IMR-90 (cell line): ENCODE measurements at regions not wholly inside any gene's neighbourhood (a gene's known extent, or its start where the extent isn't known, plus 50 kb on each side); places are given as distances from the start of the nearest gene placed in this dataset.

ENCODE experiments used
- ATAC-seq: fragments of 200-7000 bp; cut with Tn5 transposase; 2 replicates; pipeline ENCODE4 v1.9.1; 2020; ENCODE audit warnings: low read depth, mild to moderate bottlenecking, moderate library complexity
- BruUV-seq: library from RNA; stranded (reverse); fragments of 400-500 nt; replicated peaks from 2 replicates; lab custom pipeline; 2021; lab: Mats Ljungman, UMichigan
- CTCF ChIA-PET: fragments of 300-600 bp; formaldehyde crosslinking; extraction: SDS; loops from one replicate; lab custom pipeline; 2021; ENCODE audit warnings: antibody characterized with exemption; lab: Yijun Ruan, JAX
- POLR2A ChIA-PET: fragments of 300-600 bp; sonication (Branson Sonifier 250); formaldehyde crosslinking; loops from one replicate; lab custom pipeline; 2022; ENCODE audit warnings: antibody characterized with exemption; ENCODE audit not compliant: unreplicated experiment; lab: Charles Lee
- DNase-seq: peaks from one replicate; pipeline ENCODE4 v3.0.0; 2013
- H2AFZ ChIP-seq: replicated peaks from 2 replicates; pipeline ENCODE3; 2013; ENCODE audit warnings: low read length, mild to moderate bottlenecking; ENCODE audit not compliant: poor library complexity
- H2AK5ac ChIP-seq: 2 replicates; pipeline ENCODE4 v1.6.1; 2013; ENCODE audit warnings: low read depth, low read length, inconsistent platforms
- H2AK9ac ChIP-seq: replicated peaks from 2 replicates; pipeline ENCODE3; 2013; ENCODE audit warnings: mild to moderate bottlenecking, low read depth, low read length, moderate library complexity; ENCODE audit not compliant: poor library complexity
- H2BK120ac ChIP-seq: 2 replicates; pipeline ENCODE4 v1.6.1; 2013; ENCODE audit warnings: low read depth, low read length, inconsistent platforms
- H2BK15ac ChIP-seq: 3 replicates; pipeline ENCODE4 v1.6.1; 2013; ENCODE audit warnings: low read depth, low read length, inconsistent platforms
- H2BK20ac ChIP-seq: 2 replicates; pipeline ENCODE4 v1.6.1; 2013; ENCODE audit warnings: low read depth, mild to moderate bottlenecking, inconsistent platforms, low read length, moderate library complexity
- H2BK5ac ChIP-seq: 2 replicates; pipeline ENCODE4 v1.6.1; 2013; ENCODE audit warnings: mild to moderate bottlenecking, low read depth, low read length, inconsistent platforms; ENCODE audit not compliant: poor library complexity, severe bottlenecking
- H3K14ac ChIP-seq: replicated peaks from 2 replicates; pipeline ENCODE4 v1.6.1; 2013; ENCODE audit warnings: low read depth, low read length, inconsistent platforms
- H3K18ac ChIP-seq: 2 replicates; pipeline ENCODE4 v1.6.1; 2013; ENCODE audit warnings: low read depth, low read length, control low read depth
- H3K23ac ChIP-seq: 2 replicates; pipeline ENCODE4 v1.6.1; 2013; ENCODE audit warnings: low read depth, low read length, inconsistent platforms
- H3K27ac ChIP-seq: 2 replicates; pipeline ENCODE4 v1.5.1; 2013; ENCODE audit warnings: mild to moderate bottlenecking, control low read depth, low read length; ENCODE audit not compliant: insufficient read depth
- H3K27me3 ChIP-seq: 2 replicates; pipeline ENCODE4 v1.6.1; 2013; ENCODE audit warnings: low read length; ENCODE audit not compliant: control insufficient read depth, insufficient read depth
- H3K36me3 ChIP-seq: 2 replicates; pipeline ENCODE4 v1.6.1; 2013; ENCODE audit warnings: low read length, mixed read lengths; ENCODE audit not compliant: control insufficient read depth, insufficient read depth
- H3K4ac ChIP-seq: 2 replicates; pipeline ENCODE4 v1.6.1; 2013; ENCODE audit warnings: low read depth, low read length, inconsistent platforms
- H3K4me1 ChIP-seq: 2 replicates; pipeline ENCODE4 v1.6.1; 2013; ENCODE audit warnings: low read length, mixed read lengths; ENCODE audit not compliant: control insufficient read depth, insufficient read depth
- H3K4me2 ChIP-seq: 2 replicates; pipeline ENCODE4 v1.6.1; 2013; ENCODE audit warnings: low read depth, mild to moderate bottlenecking, control low read depth, low read length, moderate library complexity
- H3K4me3 ChIP-seq: 2 replicates; pipeline ENCODE4 v1.5.1; 2013; ENCODE audit warnings: low read depth, mild to moderate bottlenecking, control low read depth, low read length, moderate library complexity; ENCODE audit not compliant: insufficient read depth
- H3K56ac ChIP-seq: 2 replicates; pipeline ENCODE4 v1.6.1; 2013; ENCODE audit warnings: low read length, inconsistent platforms; ENCODE audit not compliant: insufficient read depth; ENCODE audit errors: extremely low read depth
- H3K79me1 ChIP-seq, 2 experiments: 2 replicates each; pipeline ENCODE4 v1.6.1; 2013; ENCODE audit warnings: low read length in 2 of 2, inconsistent platforms in 1 of 2, low read depth in 1 of 2
- H3K9ac ChIP-seq: 2 replicates; pipeline ENCODE4 v1.6.1; 2013; ENCODE audit warnings: low read depth, low read length, control low read depth
- H3K9me1 ChIP-seq: 2 replicates; pipeline ENCODE4 v1.6.1; 2013; ENCODE audit warnings: low read length, inconsistent platforms; ENCODE audit not compliant: insufficient read depth
- H3K9me3 ChIP-seq: 2 replicates; pipeline ENCODE4 v1.6.1; 2013; ENCODE audit warnings: low read length; ENCODE audit not compliant: control insufficient read depth, insufficient read depth
- H4K20me1 ChIP-seq: 2 replicates; pipeline ENCODE4 v1.6.1; 2013; ENCODE audit warnings: low read length, inconsistent platforms; ENCODE audit not compliant: insufficient read depth
- H4K5ac ChIP-seq: 2 replicates; pipeline ENCODE4 v1.6.1; 2013; ENCODE audit warnings: mild to moderate bottlenecking, low read depth, low read length, control low read depth
- H4K8ac ChIP-seq, 2 experiments: 2 replicates each; pipeline ENCODE4 v1.6.1; 2013; ENCODE audit warnings: low read depth in 2 of 2, low read length in 2 of 2, control low read depth in 1 of 2, inconsistent platforms in 1 of 2
- H4K91ac ChIP-seq: 2 replicates; pipeline ENCODE4 v1.6.1; 2013; ENCODE audit warnings: low read depth, low read length, inconsistent platforms; ENCODE audit not compliant: insufficient read depth
- BHLHE40 ChIP-seq: fragments of 150-350 bp; IDR thresholded peaks from 2 replicates; pipeline ENCODE4 v1.6.1; 2016; ENCODE audit warnings: mild to moderate bottlenecking, low read depth, low read length
- CEBPB ChIP-seq: IDR thresholded peaks from 2 replicates; pipeline ENCODE4 v1.6.1; 2012; ENCODE audit warnings: low read depth, low read length, improper control_type of control experiment
- CHD1 ChIP-seq: IDR thresholded peaks from 2 replicates; pipeline ENCODE4 v1.6.1; 2012; ENCODE audit warnings: low read depth, low read length, improper control_type of control experiment
- MAFK ChIP-seq: IDR thresholded peaks from 2 replicates; pipeline ENCODE4 v1.6.1; 2012; ENCODE audit warnings: low read depth, low read length, improper control_type of control experiment
- MAZ ChIP-seq: IDR thresholded peaks from 2 replicates; pipeline ENCODE4 v1.6.1; 2012; ENCODE audit warnings: low read depth, mild to moderate bottlenecking, low read length, improper control_type of control experiment, moderate library complexity, borderline replicate concordance
- MXI1 ChIP-seq: IDR thresholded peaks from 2 replicates; pipeline ENCODE4 v1.6.1; 2012; ENCODE audit warnings: low read depth, mild to moderate bottlenecking, low read length, moderate library complexity, borderline replicate concordance
- POLR2A ChIP-seq: IDR thresholded peaks from 2 replicates; pipeline ENCODE4 v1.6.1; 2012; ENCODE audit warnings: mild to moderate bottlenecking, low read depth, low read length
- RCOR1 ChIP-seq: IDR thresholded peaks from 2 replicates; pipeline ENCODE4 v1.6.1; 2012; ENCODE audit warnings: mild to moderate bottlenecking, low read length, improper control_type of control experiment; ENCODE audit not compliant: insufficient replicate concordance
- WGBS, 2 experiments: methylation state at CpG; one replicate each; pipeline versions ENCODE4 v1.1.5 to v1.1.7; 2013; ENCODE audit warnings: missing lambda C conversion rate in 2 of 2; ENCODE audit not compliant: insufficient read length in 1 of 2; ENCODE audit errors: extremely low coverage in 2 of 2; 5-methylcytosine and 5-hydroxymethylcytosine counted together
- dilution Hi-C: fragments of 300-500 bp; cut with HindIII; formaldehyde crosslinking; loops from one replicate; pipeline ENCODE4 v1.14.3; 2018; ENCODE audit warnings: low sequenced_read_pairs; ENCODE audit not compliant: unreplicated experiment
- in situ Hi-C: fragments of 300-500 bp; cut with MboI; formaldehyde crosslinking; loops from 3 replicates; pipeline ENCODE4 v1.14.3; 2019; ENCODE audit warnings: low sequenced_read_pairs, inconsistent platforms, mixed read lengths
- intact Hi-C: fragments of 100-400 bp; cut with micrococcal nuclease; formaldehyde crosslinking; loops from 2 replicates; pipeline ENCODE4 v1.10.0; 2022
- TF ChIP-seq, protein P1 (sequence below): fragments of 150-350 bp; IDR thresholded peaks from 2 replicates; pipeline ENCODE4 v1.6.1; 2017; ENCODE audit warnings: mild to moderate bottlenecking, antibody characterized with exemption, low read length, low read depth
- TF ChIP-seq, protein P2 (sequence below): conservative IDR thresholded peaks from 2 replicates; pipeline ENCODE4 v1.5.1; 2012; ENCODE audit warnings: mild to moderate bottlenecking, low read depth, low read length, improper control_type of control experiment

DNA sequence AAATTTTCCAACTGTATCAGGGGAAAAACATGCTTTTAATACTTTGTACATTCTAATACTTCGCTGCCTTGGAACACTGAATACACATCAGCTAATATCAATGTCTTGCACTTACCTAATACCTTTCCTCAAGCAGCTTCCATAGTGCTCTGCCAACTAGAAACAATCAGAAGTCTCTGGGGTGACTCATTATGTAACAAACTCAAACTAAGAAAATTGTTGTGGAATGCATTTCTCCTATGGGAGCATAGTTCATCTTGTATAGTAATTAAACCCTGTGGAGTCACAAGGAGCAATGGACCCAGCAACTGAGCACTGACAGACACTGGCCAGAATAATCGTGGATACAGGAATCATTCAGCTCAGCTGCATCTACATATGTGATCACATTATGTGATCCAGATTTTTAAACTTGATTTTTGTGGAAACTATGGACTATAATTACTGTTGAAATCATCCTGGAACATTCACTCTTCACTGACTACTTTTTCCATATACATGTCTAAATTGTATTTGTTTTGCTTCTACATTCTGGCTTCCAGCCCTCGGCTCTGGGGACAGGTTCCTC is 496.9 kb downstream of the TMA16 start:
- no peaks in the 10 kb centered on the region for H3K4me1 ChIP-seq
- H4K5ac ChIP-seq = no peak overlapping the region
- no peak overlapping the region for H3K27ac ChIP-seq
- ChIA-PET CTCF (no interaction called here), POLR2A (no interaction called here)
- no peaks in the 10 kb centered on the region for H3K79me1 ChIP-seq
- BruUV-seq = no TSS peak
- no peaks in the 10 kb centered on the region for H4K20me1 ChIP-seq
- no peak overlapping the region for H3K4me3 ChIP-seq
- no peak overlapping the region for H3K4me2 ChIP-seq
- intact Hi-C loops (no loop called here), dilution Hi-C loops (no loop called here), in situ Hi-C loops (no loop called here)
- no peak overlapping the region for H3K18ac ChIP-seq
- DNase-seq (no peak), ATAC-seq (no peak)
- H3K4ac ChIP-seq = no peak overlapping the region
- no peak overlapping the region for H3K9ac ChIP-seq
- H2AFZ ChIP-seq = no peak overlapping the region
- H3K56ac ChIP-seq = no peak overlapping the region
- H2BK20ac ChIP-seq = no peak overlapping the region
- H3K9me3 ChIP-seq = no peaks in the 10 kb centered on the region
- TF ChIP-seq POLR2A = no peak
- TF ChIP-seq, protein P1, sequence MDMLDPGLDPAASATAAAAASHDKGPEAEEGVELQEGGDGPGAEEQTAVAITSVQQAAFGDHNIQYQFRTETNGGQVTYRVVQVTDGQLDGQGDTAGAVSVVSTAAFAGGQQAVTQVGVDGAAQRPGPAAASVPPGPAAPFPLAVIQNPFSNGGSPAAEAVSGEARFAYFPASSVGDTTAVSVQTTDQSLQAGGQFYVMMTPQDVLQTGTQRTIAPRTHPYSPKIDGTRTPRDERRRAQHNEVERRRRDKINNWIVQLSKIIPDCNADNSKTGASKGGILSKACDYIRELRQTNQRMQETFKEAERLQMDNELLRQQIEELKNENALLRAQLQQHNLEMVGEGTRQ = no peak
- no peak for TF ChIP-seq RCOR1
- TF ChIP-seq CHD1 = no peak
- TF ChIP-seq BHLHE40 = no peak
- TF ChIP-seq MAFK = no peak
- TF ChIP-seq, protein P2, sequence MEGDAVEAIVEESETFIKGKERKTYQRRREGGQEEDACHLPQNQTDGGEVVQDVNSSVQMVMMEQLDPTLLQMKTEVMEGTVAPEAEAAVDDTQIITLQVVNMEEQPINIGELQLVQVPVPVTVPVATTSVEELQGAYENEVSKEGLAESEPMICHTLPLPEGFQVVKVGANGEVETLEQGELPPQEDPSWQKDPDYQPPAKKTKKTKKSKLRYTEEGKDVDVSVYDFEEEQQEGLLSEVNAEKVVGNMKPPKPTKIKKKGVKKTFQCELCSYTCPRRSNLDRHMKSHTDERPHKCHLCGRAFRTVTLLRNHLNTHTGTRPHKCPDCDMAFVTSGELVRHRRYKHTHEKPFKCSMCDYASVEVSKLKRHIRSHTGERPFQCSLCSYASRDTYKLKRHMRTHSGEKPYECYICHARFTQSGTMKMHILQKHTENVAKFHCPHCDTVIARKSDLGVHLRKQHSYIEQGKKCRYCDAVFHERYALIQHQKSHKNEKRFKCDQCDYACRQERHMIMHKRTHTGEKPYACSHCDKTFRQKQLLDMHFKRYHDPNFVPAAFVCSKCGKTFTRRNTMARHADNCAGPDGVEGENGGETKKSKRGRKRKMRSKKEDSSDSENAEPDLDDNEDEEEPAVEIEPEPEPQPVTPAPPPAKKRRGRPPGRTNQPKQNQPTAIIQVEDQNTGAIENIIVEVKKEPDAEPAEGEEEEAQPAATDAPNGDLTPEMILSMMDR = no peak
- TF ChIP-seq CEBPB = no peak
- no peak for TF ChIP-seq MXI1
- TF ChIP-seq MAZ = no peak
- WGBS, 2 experiments = no CpG with 5 or more reads among the region's 3 CpGs
- H4K91ac ChIP-seq = no peak overlapping the region
- H2AK9ac ChIP-seq = no peak overlapping the region
- H3K9me1 ChIP-seq = no peaks in the 10 kb centered on the region
- no peaks in the 10 kb centered on the region for H3K36me3 ChIP-seq
- H3K23ac ChIP-seq = no peak overlapping the region
- no peak overlapping the region for H2AK5ac ChIP-seq
- no peak overlapping the region for H3K14ac ChIP-seq
- no peak overlapping the region for H2BK15ac ChIP-seq
- H3K27me3 ChIP-seq = no peaks in the 10 kb centered on the region
- H4K8ac ChIP-seq = no peak overlapping the region
- H2BK5ac ChIP-seq = no peak overlapping the region
- no peak overlapping the region for H2BK120ac ChIP-seq
